CD8-positive, alpha-beta memory T cell (primary cell): ENCODE measurements at regions not wholly inside any gene's neighbourhood (a gene's known extent, or its start where the extent isn't known, plus 50 kb on each side); places are given as distances from the start of the nearest gene placed in this dataset.

ENCODE experiments used
- CTCF ChIA-PET: fragments of 350-600 bp; sonication (Branson Sonifier 250); formaldehyde crosslinking; loops from one replicate; lab custom pipeline; 2021; ENCODE audit warnings: antibody characterized with exemption; lab: Charles Lee
- POLR2A ChIA-PET: fragments of 350-600 bp; sonication (Branson Sonifier 250); formaldehyde crosslinking; loops from one replicate; lab custom pipeline; 2021; ENCODE audit warnings: antibody characterized with exemption; lab: Charles Lee
- DNase-seq, 5 donors: peaks; one replicate each; pipeline versions ENCODE4 v3.0.0 to v3.0.0-alpha.2; 2020 to 2022; ENCODE audit warnings: mixed read lengths in 1 of 5
- H3K27ac ChIP-seq: one replicate; pipeline ENCODE4 v1.7.0; 2013; ENCODE audit warnings: low read depth, mild to moderate bottlenecking, low read length, moderate library complexity
- H3K27me3 ChIP-seq: 2 replicates; pipeline ENCODE4 v1.7.0; 2013; ENCODE audit warnings: low read length, mild to moderate bottlenecking; ENCODE audit not compliant: insufficient read depth, poor library complexity, severe bottlenecking
- H3K36me3 ChIP-seq: 2 replicates; pipeline ENCODE4 v1.7.0; 2013; ENCODE audit warnings: mild to moderate bottlenecking, low read length, moderate library complexity; ENCODE audit not compliant: insufficient read depth
- H3K4me1 ChIP-seq: 2 replicates; pipeline ENCODE4 v1.7.0; 2013; ENCODE audit warnings: mild to moderate bottlenecking, low read length, moderate library complexity; ENCODE audit not compliant: insufficient read depth
- H3K4me3 ChIP-seq: 2 replicates; pipeline ENCODE4 v1.7.0; 2013; ENCODE audit warnings: mild to moderate bottlenecking, low read length
- H3K9me3 ChIP-seq: 2 replicates; pipeline ENCODE4 v1.7.0; 2013; ENCODE audit warnings: mild to moderate bottlenecking, low read length
- H3K27ac Mint-ChIP-seq, 8 donors: one replicate each; pipeline ENCODE4 v1.8.0; 2020 to 2021; ENCODE audit warnings: mixed read lengths in 8 of 8, mild to moderate bottlenecking in 6 of 8, inconsistent platforms in 3 of 8, moderate library complexity in 3 of 8
- H3K27me3 Mint-ChIP-seq, 2 donors: one replicate each; pipeline ENCODE4 v1.8.0; 2020 to 2021; ENCODE audit warnings: mixed read lengths in 2 of 2, mild to moderate bottlenecking in 1 of 2, moderate library complexity in 1 of 2
- H3K36me3 Mint-ChIP-seq, 3 donors: one replicate each; pipeline ENCODE4 v1.8.0; 2020 to 2021; ENCODE audit warnings: mixed read lengths in 3 of 3, inconsistent platforms in 1 of 3, mild to moderate bottlenecking in 1 of 3
- H3K4me1 Mint-ChIP-seq, 3 donors: one replicate each; pipeline ENCODE4 v1.8.0; 2020 to 2021; ENCODE audit warnings: mixed read lengths in 3 of 3, inconsistent platforms in 1 of 3, mild to moderate bottlenecking in 1 of 3
- H3K4me3 Mint-ChIP-seq, 7 donors: one replicate each; pipeline ENCODE4 v1.8.0; 2020 to 2021; ENCODE audit warnings: mixed read lengths in 7 of 7, mild to moderate bottlenecking in 6 of 7, moderate library complexity in 4 of 7, inconsistent platforms in 2 of 7
- H3K9me3 Mint-ChIP-seq, 5 donors: one replicate each; pipeline ENCODE4 v1.8.0; 2020 to 2022; ENCODE audit warnings: mixed read lengths in 5 of 5, mild to moderate bottlenecking in 3 of 5, moderate library complexity in 2 of 5, inconsistent platforms in 1 of 5

DNA sequence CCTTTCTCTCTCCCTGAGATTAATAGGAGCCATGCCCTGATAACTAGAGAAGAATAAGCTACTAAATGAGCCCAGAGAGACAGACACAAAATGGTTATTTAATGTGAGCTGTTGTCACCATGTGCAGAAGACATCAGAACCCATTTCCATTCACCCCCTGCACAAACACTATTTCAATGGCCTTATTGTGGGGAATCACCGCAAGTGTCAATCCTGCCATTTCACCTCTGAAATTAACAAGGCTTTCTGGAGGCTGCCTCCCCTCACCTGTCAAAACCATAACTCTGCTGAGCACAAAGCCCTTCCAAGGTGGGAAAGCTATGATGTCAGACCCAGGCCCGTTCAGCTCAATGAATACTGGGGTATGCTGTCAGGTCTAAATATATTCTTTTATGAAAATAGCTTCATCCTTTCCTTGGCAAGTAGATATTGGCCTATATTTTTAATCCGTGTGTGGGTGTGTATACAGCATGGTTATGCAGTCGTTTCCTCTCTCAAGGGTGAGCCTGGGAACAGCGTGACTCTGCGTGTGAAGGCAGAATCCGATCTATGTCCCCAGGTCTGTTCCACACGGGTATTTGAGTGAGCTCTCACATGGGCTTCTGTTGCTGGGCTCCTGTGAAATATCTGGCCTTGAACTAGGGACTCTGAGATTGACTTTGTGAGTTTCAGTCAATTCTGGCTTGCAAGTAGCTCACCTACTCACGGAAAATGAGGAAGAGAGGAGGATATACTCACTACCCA lies 266.3 kb downstream of the FBXW7 start:
- Mint-ChIP-seq H3K27me3 (peaks cover 0 to 2% of the 10 kb centered on the region in 2 donors), H3K4me3 (no peak overlapping the region), H3K4me1 (no peaks in the 10 kb centered on the region), H3K27ac (peak overlapping the region in 2 of 8 donors; percentile 20 to 22), H3K36me3 (no peaks in the 10 kb centered on the region), H3K9me3 (no peaks in the 10 kb centered on the region)
- CTCF ChIA-PET: no interaction called here
- Histone ChIP-seq H3K27ac (no peak overlapping the region), H3K9me3 (no peaks in the 10 kb centered on the region), H3K4me1 (no peaks in the 10 kb centered on the region), H3K27me3 (no peaks in the 10 kb centered on the region), H3K4me3 (no peak overlapping the region), H3K36me3 (no peaks in the 10 kb centered on the region)
- POLR2A ChIA-PET: no interaction called here
- no peak for DNase-seq

DNA sequence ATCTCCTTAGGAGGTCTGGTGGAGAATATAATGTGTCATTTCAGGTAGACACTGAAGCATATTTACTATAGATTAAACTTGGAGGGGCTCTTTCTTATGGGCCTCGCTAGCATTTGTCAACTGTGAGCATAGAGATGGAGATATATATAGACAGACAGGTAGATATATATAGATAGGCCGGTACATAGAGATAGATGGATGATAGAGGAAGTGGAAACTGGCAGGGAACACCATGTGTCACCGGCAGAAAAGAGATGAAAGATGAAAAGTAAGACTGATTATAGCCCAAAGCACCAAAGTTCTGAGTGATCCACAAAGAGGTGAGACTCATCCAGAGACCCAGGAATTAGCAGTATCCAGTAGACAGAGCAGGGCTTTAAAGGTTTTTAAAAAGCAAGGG lies 268.1 kb downstream of the FBXW7 start:
- no peak overlapping the region for H3K4me3 Mint-ChIP-seq
- peaks cover 3 to 6% of the 10 kb centered on the region in 2 donors for H3K27me3 Mint-ChIP-seq
- H3K4me1 ChIP-seq: no peaks in the 10 kb centered on the region
- H3K27ac ChIP-seq: no peak overlapping the region
- H3K36me3 Mint-ChIP-seq: no peaks in the 10 kb centered on the region
- H3K4me1 Mint-ChIP-seq: no peaks in the 10 kb centered on the region
- H3K27ac Mint-ChIP-seq: peak overlapping the region in 1 of 8 donors; percentile 33
- no peaks in the 10 kb centered on the region for H3K36me3 ChIP-seq
- no peak overlapping the region for H3K4me3 ChIP-seq
- no peaks in the 10 kb centered on the region for H3K9me3 Mint-ChIP-seq
- DNase-seq: no peak
- H3K27me3 ChIP-seq: no peaks in the 10 kb centered on the region
- ChIA-PET POLR2A (no interaction called here), CTCF (no interaction called here)
- no peaks in the 10 kb centered on the region for H3K9me3 ChIP-seq

DNA sequence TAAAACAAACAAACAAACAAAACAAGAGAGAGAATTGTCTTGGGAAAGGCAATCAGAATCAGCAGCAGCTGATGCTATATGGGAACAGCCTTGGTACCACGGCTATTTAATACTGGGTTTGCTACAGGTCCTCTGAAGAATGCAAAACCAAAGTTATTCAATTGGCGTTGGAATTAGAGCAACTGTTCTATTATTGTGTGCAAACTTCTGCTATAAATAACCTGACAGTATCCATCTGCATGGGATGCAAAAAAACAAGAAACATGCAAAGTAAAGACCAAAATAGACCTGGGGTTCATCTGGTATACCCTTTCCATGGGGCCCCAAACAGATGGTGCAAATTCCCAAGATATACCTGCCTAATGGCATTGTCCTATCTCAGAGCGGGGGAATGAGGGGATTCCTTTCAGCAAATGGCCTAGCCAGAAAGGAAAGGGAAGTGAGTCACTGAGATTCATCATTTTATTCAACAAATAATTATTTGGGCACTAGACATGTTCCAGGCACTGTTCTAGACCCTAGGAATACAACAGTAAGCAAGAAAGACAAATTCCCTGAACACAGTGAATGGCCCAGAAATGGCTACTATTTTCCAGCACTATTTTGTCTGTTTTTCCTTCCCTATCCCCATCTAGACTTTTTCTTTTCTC lies 268.9 kb downstream of the FBXW7 start:
- Histone ChIP-seq H3K4me1 (no peaks in the 10 kb centered on the region), H3K9me3 (no peaks in the 10 kb centered on the region), H3K36me3 (no peaks in the 10 kb centered on the region), H3K4me3 (no peak overlapping the region), H3K27me3 (no peaks in the 10 kb centered on the region), H3K27ac (no peak overlapping the region)
- Mint-ChIP-seq H3K36me3 (no peaks in the 10 kb centered on the region), H3K4me3 (no peak overlapping the region), H3K4me1 (no peaks in the 10 kb centered on the region), H3K27me3 (peaks cover 3 to 6% of the 10 kb centered on the region in 2 donors), H3K27ac (peak overlapping the region in 1 of 8 donors; percentile 26), H3K9me3 (no peaks in the 10 kb centered on the region)
- ChIA-PET POLR2A (no interaction called here), CTCF (no interaction called here)
- DNase-seq: no peak

DNA sequence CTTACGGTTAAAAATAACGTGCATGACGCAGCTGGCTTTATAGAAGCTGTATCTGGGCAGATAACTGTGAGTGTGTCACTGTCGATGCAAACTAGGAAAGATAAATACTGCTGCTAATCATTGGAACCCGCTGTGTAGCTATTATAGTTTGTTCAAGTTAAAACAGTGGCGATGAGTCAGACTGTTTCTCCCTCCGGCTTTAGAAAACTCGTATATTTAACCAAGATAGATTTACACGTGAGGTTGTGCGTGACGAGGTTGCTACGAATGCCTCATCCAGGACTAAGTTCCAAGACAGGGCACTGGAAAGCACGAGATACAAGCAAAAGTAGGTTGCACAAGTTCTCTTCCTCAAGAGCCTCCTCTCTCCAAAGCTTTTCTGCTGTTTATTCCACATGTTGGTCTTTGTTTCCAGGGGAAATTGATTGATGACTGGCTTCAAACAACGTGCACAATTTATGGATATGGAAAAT lies 270.7 kb downstream of the FBXW7 start:
- no peaks in the 10 kb centered on the region for H3K4me1 Mint-ChIP-seq
- no peaks in the 10 kb centered on the region for H3K36me3 Mint-ChIP-seq
- no peaks in the 10 kb centered on the region for H3K9me3 Mint-ChIP-seq
- H3K27me3 Mint-ChIP-seq: peaks cover 3 to 4% of the 10 kb centered on the region in 2 donors
- DNase-seq: no peak
- H3K4me3 ChIP-seq: no peak overlapping the region
- H3K27ac ChIP-seq: no peak overlapping the region
- CTCF ChIA-PET: interaction anchor here (1.8 kb wide), 1 partner anchor 20 kb away, joined by 3 read pairs; no protein-coding TSS in a partner anchor
- H3K36me3 ChIP-seq: no peaks in the 10 kb centered on the region
- no peak overlapping the region for H3K4me3 Mint-ChIP-seq
- H3K4me1 ChIP-seq: no peaks in the 10 kb centered on the region
- H3K27me3 ChIP-seq: no peaks in the 10 kb centered on the region
- POLR2A ChIA-PET: interaction anchor here (1.8 kb wide), 1 partner anchor 10 kb away, joined by 6 read pairs; no protein-coding TSS in a partner anchor
- H3K27ac Mint-ChIP-seq: no peak overlapping the region
- H3K9me3 ChIP-seq: no peaks in the 10 kb centered on the region

DNA sequence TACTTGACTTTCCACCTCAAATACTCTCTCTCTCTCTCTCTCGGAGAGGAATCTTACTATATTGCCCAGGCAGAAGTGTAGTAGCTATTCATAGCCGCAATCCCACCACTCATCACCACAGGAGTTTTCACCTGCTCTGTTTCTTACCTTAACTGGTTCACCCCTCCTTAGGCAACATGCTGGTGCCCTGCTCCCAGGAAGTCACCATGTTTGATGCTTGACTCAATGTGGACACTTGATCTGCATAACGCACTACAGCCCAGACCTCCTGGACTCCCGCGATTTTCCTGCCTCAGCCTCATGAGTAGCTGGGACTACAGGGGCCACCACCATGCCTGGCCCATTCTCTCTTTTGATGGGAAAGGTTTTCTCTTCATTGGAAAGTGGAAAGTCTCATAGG lies 271.8 kb downstream of the FBXW7 start:
- no peaks in the 10 kb centered on the region for H3K36me3 ChIP-seq
- H3K4me1 ChIP-seq: peaks cover under 1% of the 10 kb centered on the region
- no peaks in the 10 kb centered on the region for H3K9me3 ChIP-seq
- Mint-ChIP-seq H3K4me1 (peaks cover 0 to 6% (median 0%) of the 10 kb centered on the region in 3 donors), H3K27ac (no peak overlapping the region), H3K9me3 (no peaks in the 10 kb centered on the region), H3K27me3 (peaks cover 3 to 4% of the 10 kb centered on the region in 2 donors), H3K36me3 (peaks cover 0 to 5% (median 4%) of the 10 kb centered on the region in 3 donors), H3K4me3 (no peak overlapping the region)
- no peak overlapping the region for H3K27ac ChIP-seq
- ChIA-PET POLR2A (interaction anchor here (1.8 kb wide), 1 partner anchor 9 kb away, joined by 6 read pairs; no protein-coding TSS in a partner anchor), CTCF (interaction anchor here (0.7 to 1.8 kb wide), 2 partner anchors 19 to 201 kb away, joined by 3 read pairs; no protein-coding TSS in a partner anchor)
- no peak overlapping the region for H3K4me3 ChIP-seq
- DNase-seq: no peak
- H3K27me3 ChIP-seq: no peaks in the 10 kb centered on the region

DNA sequence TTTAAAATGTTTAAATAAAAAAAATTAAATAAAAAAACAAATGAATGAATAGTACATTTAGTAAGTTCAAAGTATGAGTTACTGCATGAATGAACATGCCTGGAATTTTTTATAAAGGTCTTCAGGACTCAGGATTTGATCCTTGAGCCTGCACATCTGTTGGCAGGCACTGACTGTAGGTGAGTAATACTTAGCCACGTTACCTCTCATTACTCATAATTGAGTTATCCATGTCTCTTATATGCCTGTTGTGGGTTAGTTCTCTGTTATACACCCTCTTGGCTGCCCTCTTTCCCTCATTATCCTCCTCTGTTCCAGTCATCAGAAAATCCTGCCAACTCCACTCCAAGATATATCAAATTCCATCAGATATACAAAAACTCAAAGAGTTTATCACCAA lies 276.0 kb downstream of the FBXW7 start:
- Histone ChIP-seq H3K4me3 (no peak overlapping the region), H3K4me1 (peaks cover 43% of the 10 kb centered on the region), H3K9me3 (no peaks in the 10 kb centered on the region), H3K36me3 (no peaks in the 10 kb centered on the region), H3K27me3 (no peaks in the 10 kb centered on the region), H3K27ac (no peak overlapping the region)
- Mint-ChIP-seq H3K27ac (no peak overlapping the region), H3K4me3 (no peak overlapping the region), H3K4me1 (peaks cover 0 to 12% (median 0%) of the 10 kb centered on the region in 3 donors), H3K36me3 (peaks cover 0 to 6% (median 4%) of the 10 kb centered on the region in 3 donors), H3K9me3 (no peaks in the 10 kb centered on the region), H3K27me3 (peaks cover 3 to 4% of the 10 kb centered on the region in 2 donors)
- no peak for DNase-seq
- ChIA-PET CTCF (no interaction called here), POLR2A (no interaction called here)

DNA sequence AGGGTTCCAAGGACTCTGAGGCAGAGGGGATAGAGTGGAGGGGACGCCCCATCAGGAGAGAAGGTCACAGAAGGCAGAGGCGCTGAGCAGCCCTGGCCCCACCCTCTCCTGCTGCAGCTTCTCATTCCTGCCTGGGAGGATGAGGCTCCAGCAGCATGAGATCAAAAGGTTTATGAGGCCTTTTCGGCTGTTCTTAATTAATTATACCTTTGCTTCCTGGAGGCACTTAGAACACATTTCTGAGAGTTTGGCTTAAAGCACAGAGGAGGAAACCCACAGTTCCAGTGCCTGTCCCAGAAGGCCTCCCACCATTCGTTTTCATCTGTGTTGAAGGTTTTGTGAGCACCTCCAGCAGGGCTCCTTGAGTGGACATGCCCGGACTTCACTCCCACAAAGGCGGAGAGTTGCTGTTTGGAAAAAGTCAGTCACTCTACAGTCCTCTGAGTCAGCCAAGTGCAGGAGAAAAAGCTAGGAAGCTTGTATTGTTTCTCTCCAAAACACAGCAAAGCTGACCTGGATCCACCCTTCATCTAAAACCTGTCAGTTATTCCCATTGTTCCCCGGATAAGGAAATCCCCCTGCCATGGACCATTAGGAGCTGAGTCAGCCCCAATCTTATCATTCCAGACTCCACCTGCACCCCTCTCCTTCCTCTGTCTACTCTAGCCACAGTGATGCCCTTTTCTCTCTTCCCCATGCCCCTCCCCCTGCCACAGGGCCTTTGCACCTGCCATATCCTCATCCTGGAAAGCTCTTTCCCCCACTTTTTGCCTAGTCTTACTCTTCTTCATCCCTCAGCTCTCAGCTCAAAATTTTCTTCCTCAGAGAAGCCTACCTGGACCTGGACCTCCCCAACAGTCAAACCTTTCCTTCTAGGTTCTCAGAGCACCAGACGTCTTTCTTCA lies 276.8 kb downstream of the FBXW7 start:
- H3K36me3 ChIP-seq: no peaks in the 10 kb centered on the region
- Mint-ChIP-seq H3K4me1 (peaks cover 0 to 20% (median 0%) of the 10 kb centered on the region in 3 donors), H3K27ac (peak overlapping the region in 1 of 8 donors; percentile 61), H3K4me3 (peak overlapping the region in 1 of 7 donors; percentile 40), H3K27me3 (peaks cover 2 to 3% of the 10 kb centered on the region in 2 donors), H3K36me3 (peaks cover 0 to 6% (median 4%) of the 10 kb centered on the region in 3 donors), H3K9me3 (no peaks in the 10 kb centered on the region)
- no peak for DNase-seq
- ChIA-PET POLR2A (no interaction called here), CTCF (no interaction called here)
- no peak overlapping the region for H3K27ac ChIP-seq
- no peaks in the 10 kb centered on the region for H3K27me3 ChIP-seq
- H3K9me3 ChIP-seq: no peaks in the 10 kb centered on the region
- no peak overlapping the region for H3K4me3 ChIP-seq
- H3K4me1 ChIP-seq: peaks cover 50% of the 10 kb centered on the region
